Loucy (cell line): ENCODE measurements at regions not wholly inside any gene's neighbourhood (a gene's known extent, or its start where the extent isn't known, plus 50 kb on each side); places are given as distances from the start of the nearest gene placed in this dataset.

Experiments
- H2AFZ ChIP-seq: fragments of 200-600 bp; sonication (generic); 2 replicates; pipeline ENCODE4 v1.6.0; 2016; ENCODE audit warnings: antibody characterized with exemption, mild to moderate bottlenecking, low read length, moderate library complexity
- H3F3A ChIP-seq: fragments of 200-600 bp; 2 replicates; pipeline ENCODE4 v1.6.0; 2016; ENCODE audit warnings: antibody characterized with exemption, low read depth, mild to moderate bottlenecking
- H3K27me3 ChIP-seq: fragments of 200-600 bp; sonication (generic); 2 replicates; pipeline ENCODE4 v1.6.1; 2014; ENCODE audit warnings: low read length, mild to moderate bottlenecking; ENCODE audit not compliant: insufficient read depth, poor library complexity, severe bottlenecking
- H3K36me3 ChIP-seq: fragments of 200-600 bp; sonication (generic); 2 replicates; pipeline ENCODE4 v1.6.1; 2016; ENCODE audit warnings: low read length; ENCODE audit not compliant: insufficient read depth
- H3K4me1 ChIP-seq: fragments of 200-600 bp; sonication (generic); 2 replicates; pipeline ENCODE4 v1.5.1; 2014; ENCODE audit warnings: low read length, mild to moderate bottlenecking; ENCODE audit not compliant: insufficient read depth, poor library complexity, severe bottlenecking
- H3K4me2 ChIP-seq: fragments of 200-600 bp; sonication (generic); 2 replicates; pipeline ENCODE4 v1.6.0; 2014; ENCODE audit warnings: antibody characterized with exemption, low read length, low read depth, mild to moderate bottlenecking; ENCODE audit not compliant: poor library complexity, severe bottlenecking
- H3K4me3 ChIP-seq: fragments of 200-600 bp; sonication (generic); 2 replicates; pipeline ENCODE4 v1.5.1; 2014; ENCODE audit warnings: low read length, mild to moderate bottlenecking, mixed read lengths; ENCODE audit not compliant: poor library complexity, severe bottlenecking
- H3K79me2 ChIP-seq: fragments of 200-600 bp; sonication (generic); 2 replicates; pipeline ENCODE4 v1.6.1; 2014; ENCODE audit warnings: low read length; ENCODE audit not compliant: insufficient read depth
- H3K9ac ChIP-seq: fragments of 200-600 bp; sonication (generic); 2 replicates; pipeline ENCODE4 v1.6.0; 2014; ENCODE audit warnings: mild to moderate bottlenecking, low read depth, low read length, moderate library complexity; ENCODE audit not compliant: poor library complexity, severe bottlenecking
- H3K9me2 ChIP-seq: fragments of 200-600 bp; sonication (generic); replicated peaks from 2 replicates; pipeline ENCODE4 v1.6.1; 2016; ENCODE audit warnings: low read depth, low read length, mixed read lengths
- H3K9me3 ChIP-seq: fragments of 200-600 bp; sonication (generic); 2 replicates; pipeline ENCODE4 v1.6.1; 2014; ENCODE audit warnings: mild to moderate bottlenecking, antibody characterized with exemption, low read length, low read depth; ENCODE audit not compliant: insufficient read depth
- H4K20me1 ChIP-seq: fragments of 200-600 bp; sonication (generic); 2 replicates; pipeline ENCODE4 v1.6.0; 2014; ENCODE audit warnings: antibody characterized with exemption, low read length, mild to moderate bottlenecking; ENCODE audit not compliant: insufficient read depth, poor library complexity, severe bottlenecking
- EZH2phosphoT487 ChIP-seq: fragments of 200-600 bp; IDR thresholded peaks from 2 replicates; pipeline ENCODE4 v1.6.1; 2018; ENCODE audit warnings: antibody characterized with exemption, mild to moderate bottlenecking, moderate library complexity, borderline replicate concordance
- TF ChIP-seq, protein P1 (sequence below): fragments of 200-600 bp; sonication (generic); conservative IDR thresholded peaks from 2 replicates; pipeline ENCODE4 v1.5.1; 2014; ENCODE audit warnings: mild to moderate bottlenecking, antibody characterized with exemption, low read length

DNA sequence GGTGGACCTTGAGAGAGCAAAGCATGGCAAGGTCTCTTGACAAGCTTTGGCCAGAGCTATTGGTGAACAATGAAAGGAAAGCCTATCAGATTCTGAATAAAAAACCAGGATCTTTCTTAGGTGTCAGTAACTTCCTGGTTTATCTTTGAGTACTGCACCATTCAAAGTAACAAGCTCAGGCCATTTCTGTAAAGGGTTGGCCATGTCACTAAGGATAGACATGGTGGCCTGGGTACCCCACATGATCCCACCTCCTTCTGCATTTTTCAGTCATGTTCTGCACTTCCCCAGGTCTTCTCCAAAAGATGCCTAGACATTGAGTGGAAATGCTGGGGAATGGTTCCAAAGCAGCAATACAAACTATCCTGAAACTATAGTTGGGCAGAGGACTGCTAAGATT is 242.0 kb downstream of the ARHGAP12 start:
- Histone ChIP-seq H3K9me3 (peaks cover 17% of the 10 kb centered on the region; the same call in 1 of the 2 replicates), H3K4me1 (no peaks in the 10 kb centered on the region), H3K9me2 (no peaks in the 10 kb centered on the region), H3K79me2 (no peaks in the 10 kb centered on the region), H3F3A (no peaks in the 10 kb centered on the region), H3K4me3 (no peak overlapping the region), H3K4me2 (no peak overlapping the region), H3K9ac (no peak overlapping the region), H3K27me3 (no peaks in the 10 kb centered on the region), H3K36me3 (no peaks in the 10 kb centered on the region), H2AFZ (peak overlapping the region; percentile 10; the same call in 1 of the 2 replicates), H4K20me1 (no peaks in the 10 kb centered on the region)
- TF ChIP-seq EZH2phosphoT487 = no peak
- TF ChIP-seq, protein P1, sequence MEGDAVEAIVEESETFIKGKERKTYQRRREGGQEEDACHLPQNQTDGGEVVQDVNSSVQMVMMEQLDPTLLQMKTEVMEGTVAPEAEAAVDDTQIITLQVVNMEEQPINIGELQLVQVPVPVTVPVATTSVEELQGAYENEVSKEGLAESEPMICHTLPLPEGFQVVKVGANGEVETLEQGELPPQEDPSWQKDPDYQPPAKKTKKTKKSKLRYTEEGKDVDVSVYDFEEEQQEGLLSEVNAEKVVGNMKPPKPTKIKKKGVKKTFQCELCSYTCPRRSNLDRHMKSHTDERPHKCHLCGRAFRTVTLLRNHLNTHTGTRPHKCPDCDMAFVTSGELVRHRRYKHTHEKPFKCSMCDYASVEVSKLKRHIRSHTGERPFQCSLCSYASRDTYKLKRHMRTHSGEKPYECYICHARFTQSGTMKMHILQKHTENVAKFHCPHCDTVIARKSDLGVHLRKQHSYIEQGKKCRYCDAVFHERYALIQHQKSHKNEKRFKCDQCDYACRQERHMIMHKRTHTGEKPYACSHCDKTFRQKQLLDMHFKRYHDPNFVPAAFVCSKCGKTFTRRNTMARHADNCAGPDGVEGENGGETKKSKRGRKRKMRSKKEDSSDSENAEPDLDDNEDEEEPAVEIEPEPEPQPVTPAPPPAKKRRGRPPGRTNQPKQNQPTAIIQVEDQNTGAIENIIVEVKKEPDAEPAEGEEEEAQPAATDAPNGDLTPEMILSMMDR = no peak

DNA sequence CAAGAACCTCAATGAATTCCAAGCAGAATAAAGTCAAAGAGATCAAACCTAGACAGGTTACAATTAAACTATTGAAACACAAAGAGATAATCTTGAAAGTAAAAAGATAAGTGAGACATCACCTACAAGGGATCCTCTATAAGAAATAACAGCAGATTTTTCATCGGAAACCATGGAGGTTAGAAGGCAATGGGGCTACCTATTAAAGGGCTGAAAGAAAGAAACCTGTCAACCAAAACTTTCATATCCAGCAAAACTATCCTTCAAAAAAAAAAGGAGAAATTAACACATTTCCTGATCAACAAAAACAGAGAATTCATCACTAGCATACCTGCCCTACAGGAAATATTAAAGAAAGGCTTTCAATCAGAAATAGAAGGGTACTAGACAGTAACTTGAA is 244.9 kb downstream of the ARHGAP12 start:
- no peaks in the 10 kb centered on the region for H3K79me2 ChIP-seq
- H2AFZ ChIP-seq = no peak overlapping the region
- TF ChIP-seq EZH2phosphoT487 = no peak
- TF ChIP-seq, protein P1 = no peak
- no peaks in the 10 kb centered on the region for H4K20me1 ChIP-seq
- H3K27me3 ChIP-seq = no peaks in the 10 kb centered on the region
- no peak overlapping the region for H3K9ac ChIP-seq
- peaks cover 15% of the 10 kb centered on the region; the same call in 1 of the 2 replicates for H3K9me3 ChIP-seq
- no peak overlapping the region for H3K4me2 ChIP-seq
- no peaks in the 10 kb centered on the region for H3K4me1 ChIP-seq
- no peaks in the 10 kb centered on the region for H3K9me2 ChIP-seq
- no peak overlapping the region for H3K4me3 ChIP-seq
- H3F3A ChIP-seq = no peaks in the 10 kb centered on the region
- no peaks in the 10 kb centered on the region for H3K36me3 ChIP-seq

DNA sequence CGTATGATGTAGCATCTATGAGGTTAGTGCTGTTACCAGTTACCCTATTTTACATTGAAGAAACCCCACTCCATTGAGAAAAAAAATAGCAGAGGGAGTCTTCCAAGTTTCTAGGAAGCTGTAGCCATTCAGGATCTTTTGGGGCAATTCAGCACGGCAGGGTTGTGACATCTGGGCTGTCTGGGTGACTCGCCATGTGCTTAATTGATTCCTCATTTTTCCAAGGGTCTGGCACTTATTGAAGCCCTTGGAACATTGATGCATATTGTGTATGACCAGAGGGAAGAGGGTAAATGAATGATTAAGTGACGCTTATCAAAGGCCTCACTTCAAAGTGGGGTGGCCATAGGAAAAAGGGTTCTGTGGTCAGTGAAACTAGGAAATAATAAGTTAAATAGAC is 248.7 kb downstream of the ARHGAP12 start:
- Histone ChIP-seq H3K36me3 (no peaks in the 10 kb centered on the region), H3K79me2 (no peaks in the 10 kb centered on the region), H3K4me1 (no peaks in the 10 kb centered on the region), H3K9me3 (peaks cover 15% of the 10 kb centered on the region; the same call in 1 of the 2 replicates), H3F3A (no peaks in the 10 kb centered on the region), H4K20me1 (no peaks in the 10 kb centered on the region), H3K4me2 (no peak overlapping the region), H3K27me3 (no peaks in the 10 kb centered on the region), H2AFZ (no peak overlapping the region), H3K4me3 (no peak overlapping the region), H3K9ac (no peak overlapping the region), H3K9me2 (no peaks in the 10 kb centered on the region)
- TF ChIP-seq EZH2phosphoT487 = no peak
- TF ChIP-seq, protein P1 = no peak
